ENCODE measurements at regions not wholly inside any gene's neighbourhood (a gene's known extent, or its start where the extent isn't known, plus 50 kb on each side); places are given as distances from the start of the nearest gene placed in this dataset.

DNA sequence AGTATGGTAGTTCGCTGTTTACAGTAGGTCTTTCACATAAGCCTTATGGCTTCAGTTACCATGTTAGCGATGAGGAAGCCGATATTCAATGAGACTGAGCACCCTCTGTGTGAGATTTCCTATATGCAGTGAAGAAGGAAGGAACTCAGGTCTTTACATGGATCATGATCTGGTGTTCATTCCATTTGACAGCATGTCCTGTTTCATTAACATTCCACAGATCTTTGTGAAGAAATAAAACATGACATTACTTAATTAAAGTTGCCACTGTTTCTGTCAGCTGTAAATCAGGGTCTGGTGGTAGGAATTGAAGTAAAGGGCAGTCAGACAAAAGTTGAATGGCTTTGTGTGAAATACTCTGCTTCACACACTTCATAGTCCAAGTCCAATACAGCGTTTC, 768.6 kb downstream of the ZPLD1 start:
- TF ChIP-seq, protein P1, sequence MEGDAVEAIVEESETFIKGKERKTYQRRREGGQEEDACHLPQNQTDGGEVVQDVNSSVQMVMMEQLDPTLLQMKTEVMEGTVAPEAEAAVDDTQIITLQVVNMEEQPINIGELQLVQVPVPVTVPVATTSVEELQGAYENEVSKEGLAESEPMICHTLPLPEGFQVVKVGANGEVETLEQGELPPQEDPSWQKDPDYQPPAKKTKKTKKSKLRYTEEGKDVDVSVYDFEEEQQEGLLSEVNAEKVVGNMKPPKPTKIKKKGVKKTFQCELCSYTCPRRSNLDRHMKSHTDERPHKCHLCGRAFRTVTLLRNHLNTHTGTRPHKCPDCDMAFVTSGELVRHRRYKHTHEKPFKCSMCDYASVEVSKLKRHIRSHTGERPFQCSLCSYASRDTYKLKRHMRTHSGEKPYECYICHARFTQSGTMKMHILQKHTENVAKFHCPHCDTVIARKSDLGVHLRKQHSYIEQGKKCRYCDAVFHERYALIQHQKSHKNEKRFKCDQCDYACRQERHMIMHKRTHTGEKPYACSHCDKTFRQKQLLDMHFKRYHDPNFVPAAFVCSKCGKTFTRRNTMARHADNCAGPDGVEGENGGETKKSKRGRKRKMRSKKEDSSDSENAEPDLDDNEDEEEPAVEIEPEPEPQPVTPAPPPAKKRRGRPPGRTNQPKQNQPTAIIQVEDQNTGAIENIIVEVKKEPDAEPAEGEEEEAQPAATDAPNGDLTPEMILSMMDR (IDR thresholded peaks at IDR 0.05): no peak
- TF ChIP-seq POLR2A (IDR thresholded peaks at IDR 0.05): no peak
